ENCODE measurements at regions not wholly inside any gene's neighbourhood (a gene's known extent, or its start where the extent isn't known, plus 50 kb on each side); places are given as distances from the start of the nearest gene placed in this dataset.

DNA sequence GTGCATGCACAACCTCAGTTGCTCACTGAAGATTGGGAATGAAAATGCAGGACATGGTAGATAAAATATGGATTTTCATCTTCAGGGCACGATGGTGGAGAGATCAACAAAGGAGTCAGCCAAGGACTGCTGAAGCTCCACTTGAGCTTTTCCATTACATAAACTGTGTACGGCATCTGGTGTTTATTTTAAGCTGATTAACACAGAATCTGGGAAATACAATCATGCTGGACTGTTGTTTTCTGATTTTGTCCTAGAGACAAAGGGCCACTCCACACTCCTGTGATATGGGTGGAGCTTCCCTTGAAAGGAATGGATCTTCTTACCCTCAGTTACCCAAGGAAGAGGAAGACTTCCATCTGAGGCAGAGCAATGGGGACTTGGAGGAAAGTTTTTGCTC, 120.6 kb downstream of the SAMD9 start:
- Histone ChIP-seq H3K27me3 (no peaks in the 10 kb centered on the region), H3K4me3 (no peak overlapping the region), H3K27ac (no peak overlapping the region), H3K4me1 (no peaks in the 10 kb centered on the region), H3K36me3 (no peaks in the 10 kb centered on the region), H3K9me3 (no peaks in the 10 kb centered on the region)
- TF ChIP-seq POLR2A (IDR thresholded peaks at IDR 0.05) (no peak), POLR2AphosphoS5 (IDR thresholded peaks at IDR 0.05) (no peak), EP300 (IDR thresholded peaks at IDR 0.05; ENCODE audit: low read depth) (no peak)
- TF ChIP-seq, protein P1, sequence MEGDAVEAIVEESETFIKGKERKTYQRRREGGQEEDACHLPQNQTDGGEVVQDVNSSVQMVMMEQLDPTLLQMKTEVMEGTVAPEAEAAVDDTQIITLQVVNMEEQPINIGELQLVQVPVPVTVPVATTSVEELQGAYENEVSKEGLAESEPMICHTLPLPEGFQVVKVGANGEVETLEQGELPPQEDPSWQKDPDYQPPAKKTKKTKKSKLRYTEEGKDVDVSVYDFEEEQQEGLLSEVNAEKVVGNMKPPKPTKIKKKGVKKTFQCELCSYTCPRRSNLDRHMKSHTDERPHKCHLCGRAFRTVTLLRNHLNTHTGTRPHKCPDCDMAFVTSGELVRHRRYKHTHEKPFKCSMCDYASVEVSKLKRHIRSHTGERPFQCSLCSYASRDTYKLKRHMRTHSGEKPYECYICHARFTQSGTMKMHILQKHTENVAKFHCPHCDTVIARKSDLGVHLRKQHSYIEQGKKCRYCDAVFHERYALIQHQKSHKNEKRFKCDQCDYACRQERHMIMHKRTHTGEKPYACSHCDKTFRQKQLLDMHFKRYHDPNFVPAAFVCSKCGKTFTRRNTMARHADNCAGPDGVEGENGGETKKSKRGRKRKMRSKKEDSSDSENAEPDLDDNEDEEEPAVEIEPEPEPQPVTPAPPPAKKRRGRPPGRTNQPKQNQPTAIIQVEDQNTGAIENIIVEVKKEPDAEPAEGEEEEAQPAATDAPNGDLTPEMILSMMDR (IDR thresholded peaks at IDR 0.05): no peak
- DNase-seq: no peak
- in situ Hi-C loops (cut with MboI; ENCODE audit: low pct_ligation_motif_present in 1 of 4, low pct_unique_long_range_greater_than_20kb in 1 of 4, low sequenced_read_pairs in 3 of 4): no loop called here
- 60 to 92% methylated on average over 2 of the region's 2 CpGs for WGBS, 2 donors (ENCODE audit: low coverage in 1 of 2)
- intact Hi-C loops (cut with DNase I; ENCODE audit: low total_unique reads): no loop called here

DNA sequence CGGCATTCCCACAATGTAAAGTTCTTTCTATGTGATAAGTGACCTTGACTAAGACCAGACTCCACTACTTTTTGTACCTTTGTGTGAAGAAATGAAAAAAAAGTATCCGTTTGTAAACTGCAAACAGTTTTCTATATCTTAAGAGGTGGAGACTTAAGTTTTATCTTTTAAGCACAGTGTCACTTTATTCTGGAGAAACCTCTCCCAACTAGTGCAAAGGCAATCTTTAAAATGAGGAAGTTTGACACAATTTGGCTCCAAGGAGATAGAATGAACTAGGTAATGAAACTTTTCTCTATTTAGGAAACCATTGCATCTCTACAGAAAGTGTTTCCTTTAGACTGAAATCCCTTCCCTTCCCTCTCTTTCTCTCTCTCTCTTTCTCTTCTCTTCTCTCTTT, 122.9 kb downstream of the SAMD9 start:
- H3K27me3 ChIP-seq: no peaks in the 10 kb centered on the region

DNA sequence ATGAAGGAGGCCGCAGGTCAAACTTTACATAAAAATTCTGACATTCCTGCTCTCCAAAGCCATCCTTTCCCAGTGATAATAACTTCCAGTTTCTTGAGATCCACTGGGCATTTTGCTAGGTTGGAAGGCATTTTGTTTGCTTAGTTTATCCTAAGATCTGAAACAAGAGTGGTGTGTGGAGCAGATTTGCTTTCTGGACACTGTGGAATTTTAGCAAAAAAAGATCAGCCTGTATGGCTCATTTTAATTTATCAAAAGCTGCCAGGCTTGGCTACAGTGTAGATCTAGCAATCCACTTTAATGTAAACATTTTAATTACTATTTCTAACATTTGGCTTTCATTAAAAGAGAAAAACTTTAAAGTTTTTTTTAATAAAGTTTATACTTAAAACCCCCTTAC, 124.8 kb downstream of the SAMD9 start:
- 80 to 89% methylated on average over 1 of the region's 1 CpG for WGBS, 2 donors (ENCODE audit: low coverage in 1 of 2)
- TF ChIP-seq EP300 (IDR thresholded peaks at IDR 0.05; ENCODE audit: low read depth): no peak
- TF ChIP-seq POLR2A (IDR thresholded peaks at IDR 0.05): no peak
- no peak for TF ChIP-seq POLR2AphosphoS5 (IDR thresholded peaks at IDR 0.05)
- TF ChIP-seq, protein P1 (IDR thresholded peaks at IDR 0.05): no peak

More for the DNA sequence above, 122.9 kb downstream of the SAMD9 start:
- in situ Hi-C loops (cut with MboI; ENCODE audit: low pct_ligation_motif_present in 1 of 4, low pct_unique_long_range_greater_than_20kb in 1 of 4, low sequenced_read_pairs in 3 of 4) (no loop called here), intact Hi-C loops (cut with DNase I; ENCODE audit: low total_unique reads) (loop anchor here (5.0 kb wide), 1 partner anchor 337 kb away; no protein-coding TSS in a partner anchor)
- 84 to 92% methylated on average over 2 of the region's 2 CpGs for WGBS, 2 donors (ENCODE audit: low coverage in 1 of 2)
- DNase-seq: no peak
- Histone ChIP-seq H3K4me3 (no peak overlapping the region), H3K27ac (no peak overlapping the region), H3K36me3 (no peaks in the 10 kb centered on the region), H3K4me1 (no peaks in the 10 kb centered on the region), H3K9me3 (no peaks in the 10 kb centered on the region)
- TF ChIP-seq, protein P1 (IDR thresholded peaks at IDR 0.05): no peak
- TF ChIP-seq POLR2AphosphoS5 (IDR thresholded peaks at IDR 0.05) (no peak), EP300 (IDR thresholded peaks at IDR 0.05; ENCODE audit: low read depth) (no peak), POLR2A (IDR thresholded peaks at IDR 0.05) (no peak)

DNA sequence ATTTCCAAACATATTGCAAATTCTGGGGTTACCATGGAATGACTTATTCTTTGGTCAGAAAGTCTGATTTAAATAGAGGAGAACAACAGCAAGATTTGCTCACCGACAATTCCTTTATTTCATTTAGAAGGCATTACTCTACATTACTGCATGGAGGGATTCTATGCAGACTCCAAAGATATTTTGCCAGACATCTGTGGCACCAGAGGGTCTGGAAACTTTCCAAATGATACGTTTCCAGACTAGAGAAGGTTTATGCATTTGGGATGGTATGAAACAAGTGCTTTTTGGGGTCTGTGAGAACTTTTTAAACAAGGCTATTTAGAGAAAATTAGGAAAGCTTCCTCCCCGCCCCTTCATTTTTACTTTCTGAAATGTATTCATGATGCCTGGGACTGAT, 125.3 kb downstream of the SAMD9 start:
- no peak overlapping the region for H3K4me3 ChIP-seq
- in situ Hi-C loops (cut with MboI; ENCODE audit: low pct_ligation_motif_present in 1 of 4, low pct_unique_long_range_greater_than_20kb in 1 of 4, low sequenced_read_pairs in 3 of 4) (no loop called here), intact Hi-C loops (cut with DNase I; ENCODE audit: low total_unique reads) (loop anchor here (5.0 kb wide), 1 partner anchor 340 kb away; no protein-coding TSS in a partner anchor)
- H3K27ac ChIP-seq: no peak overlapping the region
- H3K27me3 ChIP-seq: no peaks in the 10 kb centered on the region
- 66 to 72% methylated on average over 3 of the region's 3 CpGs for WGBS, 2 donors (ENCODE audit: low coverage in 1 of 2)
- DNase-seq: no peak
- no peaks in the 10 kb centered on the region for H3K4me1 ChIP-seq
- H3K9me3 ChIP-seq: no peaks in the 10 kb centered on the region
- no peaks in the 10 kb centered on the region for H3K36me3 ChIP-seq
- TF ChIP-seq POLR2AphosphoS5 (IDR thresholded peaks at IDR 0.05): no peak
- TF ChIP-seq POLR2A (IDR thresholded peaks at IDR 0.05): no peak
- no peak for TF ChIP-seq EP300 (IDR thresholded peaks at IDR 0.05; ENCODE audit: low read depth)
- TF ChIP-seq, protein P1 (IDR thresholded peaks at IDR 0.05): no peak

More for the DNA sequence above, 124.8 kb downstream of the SAMD9 start:
- Histone ChIP-seq H3K36me3 (no peaks in the 10 kb centered on the region), H3K4me3 (no peak overlapping the region), H3K9me3 (no peaks in the 10 kb centered on the region), H3K4me1 (no peaks in the 10 kb centered on the region), H3K27me3 (no peaks in the 10 kb centered on the region), H3K27ac (no peak overlapping the region)
- in situ Hi-C loops (cut with MboI; ENCODE audit: low pct_ligation_motif_present in 1 of 4, low pct_unique_long_range_greater_than_20kb in 1 of 4, low sequenced_read_pairs in 3 of 4) (no loop called here), intact Hi-C loops (cut with DNase I; ENCODE audit: low total_unique reads) (loop anchor here (5.0 kb wide), 1 partner anchor 339 kb away; no protein-coding TSS in a partner anchor)
- DNase-seq: no peak
